Medulla oblongata (tissue), 1 donor: ENCODE measurements at regions not wholly inside any gene's neighbourhood (a gene's known extent, or its start where the extent isn't known, plus 50 kb on each side); places are given as distances from the start of the nearest gene placed in this dataset.

Experiments
- DNase-seq: peaks from one replicate; pipeline ENCODE4 v3.0.0-alpha.2; 2015; ENCODE audit errors: extremely low spot score

GRCh38 chr2:196315388-196316049 lies 144.1 kb upstream of the STK17B start:
- DNase-seq: no peak

DNA sequence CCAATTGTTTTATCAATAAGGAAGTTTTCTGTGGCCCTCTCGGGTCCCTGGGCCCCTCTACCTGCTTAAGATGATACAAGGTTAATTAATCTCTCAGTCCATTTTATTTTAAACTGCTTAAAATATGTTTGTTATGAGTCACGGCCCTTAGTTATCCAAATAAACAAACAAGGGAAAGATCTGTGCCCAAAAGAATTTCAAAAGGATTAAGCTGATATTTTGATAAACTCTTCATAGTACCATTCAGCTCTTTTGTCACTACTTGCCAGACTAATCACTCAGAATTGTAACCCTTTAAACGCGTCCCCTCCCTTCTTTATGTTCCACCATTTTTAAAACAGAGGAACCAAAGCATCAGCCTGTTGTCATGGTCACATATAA lies 144.7 kb upstream of the STK17B start:
- DNase-seq: no peak

- DNase-seq: no peak
These were observed 147.4 kb upstream of the STK17B start for GRCh38 chr2:196318517-196319377.

- DNase-seq: no peak
These were observed 151.8 kb upstream of the STK17B start for GRCh38 chr2:196322973-196323810.

DNA sequence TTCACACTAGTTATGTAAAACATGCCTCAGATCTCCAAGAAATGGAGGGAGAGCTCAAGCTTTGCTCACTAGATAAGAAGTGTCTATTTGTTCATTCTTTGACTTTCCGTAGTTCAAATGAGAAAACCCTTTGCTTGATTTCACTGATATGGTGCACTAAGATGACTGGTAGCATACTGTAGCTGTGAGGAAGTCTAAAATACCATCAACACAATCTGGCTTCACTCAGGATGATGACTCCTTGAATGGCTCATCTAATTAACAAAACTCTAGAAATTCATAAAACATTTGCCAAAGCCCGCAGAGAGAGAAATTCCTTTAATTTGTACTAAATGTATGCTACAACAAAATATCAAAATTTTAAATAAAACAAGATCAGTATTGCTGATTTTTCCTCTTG lies 152.8 kb upstream of the STK17B start:
- DNase-seq: no peak

- DNase-seq: no peak
These were observed 156.8 kb upstream of the STK17B start for GRCh38 chr2:196328088-196328680.

- DNase-seq: no peak
These were observed 158.6 kb upstream of the STK17B start for GRCh38 chr2:196329959-196330358.

DNA sequence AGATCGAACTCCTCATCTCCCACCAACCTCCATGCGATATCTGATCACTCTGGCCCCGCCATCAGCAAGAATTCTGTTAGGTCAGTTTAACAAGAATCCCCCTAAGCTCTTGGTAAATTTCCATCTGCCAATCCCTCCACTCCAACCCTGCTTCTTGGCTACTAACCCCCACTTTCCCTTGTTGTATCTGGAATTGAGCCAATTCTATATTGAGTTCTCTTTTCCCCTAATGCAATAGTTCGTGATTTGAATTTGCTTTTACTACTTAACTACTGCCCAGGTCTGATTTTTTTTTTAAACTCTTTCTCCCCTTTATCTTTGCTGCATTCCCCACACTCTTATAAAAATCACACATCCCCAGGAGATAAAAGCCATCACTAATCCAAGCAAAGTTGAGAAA lies 159.3 kb upstream of the STK17B start:
- DNase-seq: no peak

DNA sequence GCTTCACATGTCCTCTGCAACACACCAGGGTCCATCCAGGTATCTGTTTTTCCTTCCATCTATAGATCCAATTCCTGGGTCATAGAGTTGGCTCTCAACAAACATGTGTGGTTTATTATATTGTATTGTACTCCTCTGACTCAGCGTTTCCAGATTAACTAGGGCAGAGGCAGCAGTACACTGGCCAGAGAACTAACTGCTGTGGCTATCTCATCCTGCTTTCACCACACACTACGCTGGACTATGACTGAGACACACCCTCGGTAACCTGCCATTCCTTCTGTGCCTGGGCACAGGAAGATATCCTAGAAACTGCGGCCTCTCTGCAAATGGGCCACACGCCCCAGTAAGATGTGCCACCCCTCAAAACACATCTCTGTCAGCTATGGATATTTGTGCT lies 159.8 kb upstream of the STK17B start:
- DNase-seq: no peak

DNA sequence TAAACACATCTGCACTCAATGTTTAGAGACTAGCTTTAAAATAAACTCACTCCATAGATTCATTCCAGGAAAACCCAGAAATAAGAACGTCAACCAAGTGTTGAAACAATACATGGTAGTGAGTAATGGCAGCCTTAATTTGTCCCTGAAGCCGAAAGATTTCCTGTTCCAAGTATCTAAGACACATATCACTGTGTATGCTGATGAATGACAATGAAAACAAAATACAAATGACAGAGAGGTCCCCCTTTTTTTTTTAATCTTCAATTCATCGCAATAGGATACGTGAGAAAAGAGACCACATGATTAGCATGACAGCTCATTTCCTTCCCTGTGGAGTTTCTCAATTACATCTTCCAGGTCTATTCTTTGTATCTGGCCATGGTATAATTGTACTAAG lies 160.5 kb upstream of the STK17B start:
- no peak for DNase-seq

DNA sequence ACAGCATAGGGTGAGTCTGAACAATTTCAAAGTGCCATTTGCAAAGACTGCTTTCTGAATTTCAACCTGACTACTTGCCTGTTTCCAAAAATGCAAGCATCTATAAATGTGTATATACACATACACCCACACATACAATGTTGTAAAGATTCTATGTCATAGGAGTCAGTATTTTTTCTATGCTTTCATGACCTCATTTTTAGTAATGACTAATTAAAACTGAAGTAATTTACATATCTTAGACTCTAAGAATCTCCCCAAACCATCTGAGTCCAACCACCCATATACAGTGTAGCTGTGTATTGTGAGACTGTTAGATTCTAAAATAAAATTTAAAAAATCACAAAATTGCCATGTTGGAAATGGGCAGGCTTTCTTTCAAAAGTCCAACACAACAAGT lies 162.0 kb upstream of the STK17B start:
- DNase-seq: no peak

- no peak for DNase-seq
These were observed 163.3 kb upstream of the STK17B start for GRCh38 chr2:196334710-196335109.

- no peak for DNase-seq
These were observed 163.8 kb upstream of the STK17B start for GRCh38 chr2:196335221-196335634.

GRCh38 chr2:196336207-196336606 lies 164.8 kb upstream of the STK17B start:
- no peak for DNase-seq

DNA sequence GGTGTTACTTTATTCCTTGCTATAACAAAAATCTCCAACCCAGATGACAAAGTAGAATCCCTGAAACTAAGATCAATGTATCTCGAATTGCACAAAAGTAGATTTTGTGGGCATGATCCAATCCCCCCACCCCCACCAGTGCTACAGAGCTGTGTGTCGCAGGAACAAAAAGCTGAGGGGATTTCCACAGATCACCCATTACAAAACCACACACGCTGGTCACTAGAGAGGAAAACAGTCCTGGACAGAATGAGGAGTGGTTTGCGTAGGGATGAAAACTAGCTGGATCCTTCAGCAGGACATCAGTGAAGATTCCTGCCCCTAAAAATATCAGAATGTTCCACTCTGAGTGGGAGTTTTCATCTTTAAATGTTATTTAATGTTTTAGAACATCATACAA lies 165.3 kb upstream of the STK17B start:
- no peak for DNase-seq

- DNase-seq: peak; percentile 15
These were observed 166.0 kb upstream of the STK17B start for GRCh38 chr2:196337208-196337953.

DNA sequence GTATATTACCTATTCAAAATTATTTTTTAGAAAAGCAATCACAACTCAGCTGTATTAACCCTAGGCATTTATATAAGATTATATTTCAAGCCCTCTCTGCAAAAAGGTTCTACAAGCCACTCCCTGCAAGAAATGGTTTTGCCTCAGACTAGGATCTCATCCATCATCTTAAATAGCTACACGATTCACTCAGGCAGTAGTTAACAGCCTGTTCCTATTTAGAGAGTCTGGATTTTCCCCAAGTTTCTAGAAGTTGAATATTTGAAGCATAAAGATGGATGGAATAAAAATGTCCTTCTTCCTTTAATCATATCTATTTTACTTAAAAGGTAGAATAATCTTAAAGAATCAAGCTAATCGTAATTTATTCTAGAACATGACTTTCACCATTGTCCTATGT lies 167.1 kb upstream of the STK17B start:
- DNase-seq: no peak

DNA sequence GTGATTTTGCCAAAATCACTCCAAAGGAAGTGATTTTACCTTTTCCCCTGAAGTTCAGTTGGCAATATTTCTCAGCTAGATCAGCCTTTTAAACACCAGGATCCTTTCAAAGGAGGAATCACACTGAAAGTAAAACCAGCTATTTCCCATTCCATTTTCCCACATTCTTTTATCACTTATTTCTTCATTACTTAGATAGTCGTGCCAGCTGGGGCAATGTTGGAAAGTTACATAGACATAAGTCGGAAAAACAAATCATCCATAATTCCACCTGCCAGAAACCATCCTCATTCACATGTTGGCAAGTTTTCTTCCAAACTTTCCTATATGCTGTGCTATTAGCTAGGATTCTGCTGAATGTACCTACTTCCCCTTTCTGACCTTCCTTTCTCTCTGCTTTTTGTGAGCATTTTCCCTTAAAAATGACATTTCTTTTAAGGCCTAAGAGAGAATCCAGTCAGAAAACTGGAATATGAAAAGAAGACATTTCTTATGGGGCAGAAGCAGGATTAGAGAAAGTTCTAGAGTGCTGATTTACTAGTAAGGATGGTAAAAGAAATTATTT lies 170.0 kb upstream of the STK17B start:
- DNase-seq: no peak

DNA sequence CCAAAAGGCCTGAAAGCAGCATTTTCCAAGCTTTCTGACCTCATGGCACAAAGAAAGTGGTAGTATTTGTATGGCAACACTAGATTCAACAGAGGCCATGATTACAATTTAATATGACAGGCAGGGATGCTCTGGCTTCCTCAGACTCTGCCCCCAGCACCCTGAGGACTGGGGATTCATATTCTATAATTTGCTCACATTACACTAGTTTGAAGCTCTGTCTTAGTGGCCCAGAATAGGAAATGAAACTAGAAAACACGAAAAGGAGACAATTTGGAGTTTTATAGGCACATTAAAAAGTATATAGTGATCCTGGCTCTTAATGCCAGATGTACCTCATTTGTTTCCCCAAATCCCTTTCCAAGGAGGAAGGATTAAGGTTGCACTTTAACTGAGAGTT lies 173.0 kb upstream of the STK17B start:
- no peak for DNase-seq

DNA sequence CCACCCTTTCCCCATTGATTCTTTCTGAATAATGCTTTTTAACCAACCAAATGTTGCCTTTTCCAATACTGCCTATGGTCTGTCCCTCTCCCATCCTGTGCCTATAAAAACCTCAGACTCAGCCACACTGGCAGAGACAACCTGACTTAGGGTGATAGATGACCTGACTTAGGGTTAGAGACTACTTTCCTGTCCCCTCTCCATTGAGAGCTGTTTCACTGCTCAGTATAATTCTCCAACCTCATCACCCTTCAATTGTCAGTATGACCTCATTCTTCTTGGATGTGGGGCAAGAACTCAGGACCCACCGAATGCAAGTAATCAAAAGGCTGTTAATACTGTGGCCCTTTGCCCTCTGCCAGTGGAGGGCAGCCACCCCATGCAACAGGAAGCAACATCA lies 182.3 kb upstream of the STK17B start:
- no peak for DNase-seq

GRCh38 chr2:196354186-196354585 lies 182.8 kb upstream of the STK17B start:
- no peak for DNase-seq
